ENCODE measurements at regions not wholly inside any gene's neighbourhood (a gene's known extent, or its start where the extent isn't known, plus 50 kb on each side); places are given as distances from the start of the nearest gene placed in this dataset.

- Histone ChIP-seq H3K9me3 (ENCODE audit: insufficient read depth, low read length) (no peaks in the 10 kb centered on the region), H2AFZ (ENCODE audit: low read depth, low read length) (no peak overlapping the region), H3K27ac (ENCODE audit: low read length) (no peak overlapping the region), H3K4me1 (ENCODE audit: low read length) (no peaks in the 10 kb centered on the region), H3K4me2 (ENCODE audit: low read length) (no peak overlapping the region), H3K79me2 (ENCODE audit: low read length) (no peaks in the 10 kb centered on the region), H3K4me3 (ENCODE audit: low read length) (no peak overlapping the region), H3K36me3 (replicated peaks; ENCODE audit: low read depth, low read length) (no peaks in the 10 kb centered on the region), H4K20me1 (ENCODE audit: insufficient read depth, low read length) (no peaks in the 10 kb centered on the region), H3K9ac (ENCODE audit: low read length) (no peak overlapping the region), H3K27me3 (ENCODE audit: low read depth, low read length) (no peaks in the 10 kb centered on the region)
- TF ChIP-seq, protein P1, sequence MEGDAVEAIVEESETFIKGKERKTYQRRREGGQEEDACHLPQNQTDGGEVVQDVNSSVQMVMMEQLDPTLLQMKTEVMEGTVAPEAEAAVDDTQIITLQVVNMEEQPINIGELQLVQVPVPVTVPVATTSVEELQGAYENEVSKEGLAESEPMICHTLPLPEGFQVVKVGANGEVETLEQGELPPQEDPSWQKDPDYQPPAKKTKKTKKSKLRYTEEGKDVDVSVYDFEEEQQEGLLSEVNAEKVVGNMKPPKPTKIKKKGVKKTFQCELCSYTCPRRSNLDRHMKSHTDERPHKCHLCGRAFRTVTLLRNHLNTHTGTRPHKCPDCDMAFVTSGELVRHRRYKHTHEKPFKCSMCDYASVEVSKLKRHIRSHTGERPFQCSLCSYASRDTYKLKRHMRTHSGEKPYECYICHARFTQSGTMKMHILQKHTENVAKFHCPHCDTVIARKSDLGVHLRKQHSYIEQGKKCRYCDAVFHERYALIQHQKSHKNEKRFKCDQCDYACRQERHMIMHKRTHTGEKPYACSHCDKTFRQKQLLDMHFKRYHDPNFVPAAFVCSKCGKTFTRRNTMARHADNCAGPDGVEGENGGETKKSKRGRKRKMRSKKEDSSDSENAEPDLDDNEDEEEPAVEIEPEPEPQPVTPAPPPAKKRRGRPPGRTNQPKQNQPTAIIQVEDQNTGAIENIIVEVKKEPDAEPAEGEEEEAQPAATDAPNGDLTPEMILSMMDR (IDR thresholded peaks at IDR 0.05; ENCODE audit: low read depth, low read length): no peak
- TF ChIP-seq EZH2phosphoT487 (IDR thresholded peaks at IDR 0.05; ENCODE audit: low read depth): no peak
These were observed 96.9 kb upstream of the OXGR1 start for GRCh38 chr13:97091196-97091595.

DNA sequence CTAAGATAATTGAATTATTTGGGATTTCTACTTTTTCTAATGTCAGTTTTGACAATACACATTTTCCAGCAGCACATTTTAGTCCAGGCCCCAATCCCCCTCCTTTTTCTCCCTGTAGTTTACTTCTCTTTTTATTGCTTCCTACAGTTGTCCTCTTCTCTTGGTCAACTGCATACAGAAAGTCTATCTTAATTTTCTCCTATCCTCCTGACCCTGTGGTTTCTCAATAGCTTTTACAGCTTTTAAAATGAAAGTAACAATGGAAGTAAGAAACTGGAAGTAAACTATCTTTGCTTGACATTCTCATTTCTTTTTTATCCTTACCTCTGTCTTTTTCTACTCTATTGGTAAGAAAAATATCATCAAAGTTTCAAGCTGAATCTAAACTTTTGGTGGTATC lies 106.5 kb upstream of the OXGR1 start:
- H3K4me3 ChIP-seq (ENCODE audit: low read length): no peak overlapping the region
- no peak for TF ChIP-seq EZH2phosphoT487 (IDR thresholded peaks at IDR 0.05; ENCODE audit: low read depth)
- TF ChIP-seq, protein P1 (IDR thresholded peaks at IDR 0.05; ENCODE audit: low read depth, low read length): no peak
- no peak overlapping the region for H2AFZ ChIP-seq (ENCODE audit: low read depth, low read length)

DNA sequence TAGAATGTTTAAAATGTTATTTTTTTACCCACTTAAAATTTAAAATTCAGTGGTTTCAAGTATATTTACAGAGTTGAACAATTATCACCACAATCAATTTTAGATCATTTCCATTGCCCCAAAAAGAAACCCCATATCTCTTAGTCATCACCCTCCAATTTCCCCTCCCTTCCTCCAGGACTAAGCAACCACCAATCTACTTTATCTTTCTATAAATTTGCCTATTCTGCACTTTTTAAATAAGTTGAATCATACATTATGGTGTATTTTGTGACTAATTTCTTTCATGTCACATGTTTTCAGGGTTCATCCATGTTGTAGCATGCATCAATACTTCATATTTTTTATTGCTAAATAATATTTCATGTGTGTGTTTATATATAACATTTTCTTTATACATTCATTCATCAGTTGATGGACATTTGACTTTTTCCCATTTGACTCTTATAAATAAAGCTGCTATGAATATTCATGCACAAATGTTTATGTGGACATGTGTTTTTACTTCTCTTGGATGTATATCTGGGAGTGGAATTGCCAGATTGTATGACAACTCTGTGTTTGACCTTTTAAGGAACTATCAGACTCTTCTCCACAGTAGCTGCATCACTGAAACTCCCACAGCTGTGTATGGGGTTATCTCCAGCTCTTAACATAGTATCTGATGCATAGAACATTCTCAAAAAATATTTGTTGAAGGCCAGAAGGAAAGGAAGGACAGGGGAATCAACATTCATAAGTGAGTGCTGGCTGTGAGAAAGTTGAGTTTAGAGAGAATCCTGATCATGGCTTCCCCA lies 107.8 kb upstream of the OXGR1 start:
- Histone ChIP-seq H3K9me3 (ENCODE audit: insufficient read depth, low read length) (no peaks in the 10 kb centered on the region), H3K27me3 (ENCODE audit: low read depth, low read length) (no peaks in the 10 kb centered on the region), H3K4me1 (ENCODE audit: low read length) (no peaks in the 10 kb centered on the region), H3K79me2 (ENCODE audit: low read length) (no peaks in the 10 kb centered on the region), H3K4me2 (ENCODE audit: low read length) (no peak overlapping the region), H2AFZ (ENCODE audit: low read depth, low read length) (no peak overlapping the region), H4K20me1 (ENCODE audit: insufficient read depth, low read length) (no peaks in the 10 kb centered on the region), H3K9ac (ENCODE audit: low read length) (no peak overlapping the region), H3K4me3 (ENCODE audit: low read length) (no peak overlapping the region), H3K27ac (ENCODE audit: low read length) (no peak overlapping the region), H3K36me3 (replicated peaks; ENCODE audit: low read depth, low read length) (no peaks in the 10 kb centered on the region)
- no peak for TF ChIP-seq EZH2phosphoT487 (IDR thresholded peaks at IDR 0.05; ENCODE audit: low read depth)
- TF ChIP-seq, protein P1 (IDR thresholded peaks at IDR 0.05; ENCODE audit: low read depth, low read length): no peak

More for the DNA sequence above, 106.5 kb upstream of the OXGR1 start:
- no peaks in the 10 kb centered on the region for H3K79me2 ChIP-seq (ENCODE audit: low read length)
- H3K27ac ChIP-seq (ENCODE audit: low read length): no peak overlapping the region
- no peaks in the 10 kb centered on the region for H3K36me3 ChIP-seq (replicated peaks; ENCODE audit: low read depth, low read length)
- H3K9me3 ChIP-seq (ENCODE audit: insufficient read depth, low read length): no peaks in the 10 kb centered on the region
- no peak overlapping the region for H3K9ac ChIP-seq (ENCODE audit: low read length)
- no peaks in the 10 kb centered on the region for H3K4me1 ChIP-seq (ENCODE audit: low read length)
- H4K20me1 ChIP-seq (ENCODE audit: insufficient read depth, low read length): no peaks in the 10 kb centered on the region
- H3K27me3 ChIP-seq (ENCODE audit: low read depth, low read length): no peaks in the 10 kb centered on the region
- H3K4me2 ChIP-seq (ENCODE audit: low read length): no peak overlapping the region

DNA sequence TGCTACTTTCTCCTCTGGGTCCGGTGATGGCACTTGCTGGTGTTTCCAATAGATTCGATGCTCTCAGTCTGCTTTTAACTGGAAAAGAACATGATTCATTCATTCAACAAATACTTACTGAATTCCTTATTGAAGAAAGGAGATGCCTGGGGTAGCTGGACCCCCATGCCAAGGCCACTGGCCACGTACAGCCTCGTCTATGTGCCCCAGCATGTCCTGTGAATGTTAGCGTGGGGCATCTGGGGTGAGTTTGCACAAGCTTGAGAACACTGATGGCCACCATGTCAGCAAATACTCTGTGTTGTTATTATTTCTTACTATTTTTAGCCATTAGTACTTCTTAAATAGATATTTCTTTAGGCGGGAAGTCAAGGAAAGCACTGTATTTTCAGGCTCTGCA lies 112.0 kb upstream of the OXGR1 start:
- Histone ChIP-seq H3K79me2 (ENCODE audit: low read length) (no peaks in the 10 kb centered on the region), H4K20me1 (ENCODE audit: insufficient read depth, low read length) (no peaks in the 10 kb centered on the region), H3K9me3 (ENCODE audit: insufficient read depth, low read length) (no peaks in the 10 kb centered on the region), H3K4me1 (ENCODE audit: low read length) (peaks cover 7% of the 10 kb centered on the region), H3K4me2 (ENCODE audit: low read length) (no peak overlapping the region), H3K36me3 (replicated peaks; ENCODE audit: low read depth, low read length) (no peaks in the 10 kb centered on the region), H2AFZ (ENCODE audit: low read depth, low read length) (no peak overlapping the region), H3K27ac (ENCODE audit: low read length) (no peak overlapping the region), H3K9ac (ENCODE audit: low read length) (no peak overlapping the region), H3K27me3 (ENCODE audit: low read depth, low read length) (peaks cover 8% of the 10 kb centered on the region; the same call in 1 of the 2 replicates), H3K4me3 (ENCODE audit: low read length) (no peak overlapping the region)
- no peak for TF ChIP-seq EZH2phosphoT487 (IDR thresholded peaks at IDR 0.05; ENCODE audit: low read depth)
- TF ChIP-seq, protein P1 (IDR thresholded peaks at IDR 0.05; ENCODE audit: low read depth, low read length): no peak
